Activated CD8-positive, alpha-beta memory T cell treated with anti-CD3 and anti-CD28 coated beads for 36 hours (primary cell): ENCODE measurements at regions not wholly inside any gene's neighbourhood (a gene's known extent, or its start where the extent isn't known, plus 50 kb on each side); places are given as distances from the start of the nearest gene placed in this dataset.

ENCODE experiments used
- CTCF ChIA-PET: fragments of 350-600 bp; sonication (Branson Sonifier 250); formaldehyde crosslinking; loops from one replicate; lab custom pipeline; 2021; ENCODE audit warnings: antibody characterized with exemption; lab: Charles Lee
- POLR2A ChIA-PET: fragments of 350-600 bp; sonication (Branson Sonifier 250); formaldehyde crosslinking; loops from one replicate; lab custom pipeline; 2021; ENCODE audit warnings: antibody characterized with exemption; lab: Charles Lee

DNA sequence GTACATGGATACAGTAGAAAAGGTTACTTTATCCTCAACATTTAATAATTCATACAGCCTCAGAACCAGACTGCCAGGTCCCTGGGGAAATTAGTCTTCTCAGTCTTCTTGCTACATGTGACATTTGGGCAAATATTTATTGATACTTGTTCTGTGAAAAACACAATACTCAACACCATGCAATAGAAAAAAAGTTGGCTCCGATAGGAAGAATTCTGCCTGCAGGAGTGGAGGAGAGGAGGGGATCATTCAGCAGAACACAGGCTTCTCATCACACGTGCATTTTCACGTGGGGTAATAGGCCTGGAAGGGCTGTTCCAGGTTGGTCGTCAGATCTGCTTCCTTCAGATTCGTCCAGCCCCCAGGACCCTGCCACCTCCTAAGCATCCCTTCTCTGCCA, 58.4 kb upstream of the ACKR3 start:
- ChIA-PET CTCF (interaction anchor here (4.6 kb wide), 1 partner anchor 58 kb away, joined by 45 read pairs; the partner anchor contains the start of gene ACKR3), POLR2A (no interaction called here)

DNA sequence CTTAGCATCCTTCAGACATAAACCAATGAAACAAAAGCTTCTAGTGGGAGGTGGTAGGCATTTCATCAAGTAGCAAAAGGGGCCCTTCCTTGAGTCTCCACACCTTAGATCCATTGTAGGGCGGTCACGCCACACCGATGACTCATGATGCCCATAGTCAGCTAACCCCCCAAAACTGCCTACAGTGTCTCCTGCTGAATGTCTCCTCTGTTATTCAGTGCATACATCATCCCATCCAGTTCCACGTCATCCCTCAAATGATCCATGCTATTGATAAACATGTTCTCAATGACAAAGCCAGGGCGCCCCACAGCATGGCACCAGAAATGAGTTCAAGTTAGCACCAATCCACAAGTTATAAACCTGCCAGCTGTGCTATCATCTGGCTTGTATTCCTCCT, 57.4 kb upstream of the ACKR3 start:
- ChIA-PET POLR2A (no interaction called here), CTCF (interaction anchor here (0.9 to 4.6 kb wide), 7 partner anchors 10 to 159 kb away, joined by 3 to 45 read pairs (median 6); partner anchors contain the start of gene ACKR3)

DNA sequence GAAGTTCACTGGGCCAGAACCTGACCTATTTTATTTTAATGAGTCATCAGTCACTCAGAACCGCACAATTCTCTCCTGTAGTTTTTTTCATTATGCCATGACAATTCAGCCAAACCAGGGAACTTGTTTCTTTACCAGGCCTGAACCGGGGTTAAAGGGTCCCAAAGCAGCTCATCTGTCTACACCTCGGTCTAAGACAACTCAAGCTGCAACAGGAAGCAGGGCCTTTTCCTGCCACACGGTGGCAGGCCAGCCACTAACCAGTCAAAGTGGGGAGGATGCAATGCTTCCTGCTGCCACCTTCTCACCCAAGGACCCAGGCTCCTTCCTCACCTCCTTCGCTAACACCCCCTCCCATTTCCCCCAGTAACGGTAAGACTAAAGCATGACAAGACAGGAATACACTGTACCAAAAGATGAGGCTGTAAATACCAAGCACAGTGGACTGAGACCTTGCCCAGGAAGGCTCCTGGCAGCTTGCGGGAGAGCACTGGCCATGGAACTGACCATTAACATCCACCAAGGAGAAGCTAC, 56.7 kb upstream of the ACKR3 start:
- ChIA-PET CTCF (interaction anchor here (0.9 to 4.6 kb wide), 7 partner anchors 10 to 160 kb away, joined by 3 to 45 read pairs (median 6); partner anchors contain the start of gene ACKR3), POLR2A (interaction anchor here (0.7 kb wide), 1 partner anchor 26 kb away, joined by 3 read pairs; no protein-coding TSS in a partner anchor)

DNA sequence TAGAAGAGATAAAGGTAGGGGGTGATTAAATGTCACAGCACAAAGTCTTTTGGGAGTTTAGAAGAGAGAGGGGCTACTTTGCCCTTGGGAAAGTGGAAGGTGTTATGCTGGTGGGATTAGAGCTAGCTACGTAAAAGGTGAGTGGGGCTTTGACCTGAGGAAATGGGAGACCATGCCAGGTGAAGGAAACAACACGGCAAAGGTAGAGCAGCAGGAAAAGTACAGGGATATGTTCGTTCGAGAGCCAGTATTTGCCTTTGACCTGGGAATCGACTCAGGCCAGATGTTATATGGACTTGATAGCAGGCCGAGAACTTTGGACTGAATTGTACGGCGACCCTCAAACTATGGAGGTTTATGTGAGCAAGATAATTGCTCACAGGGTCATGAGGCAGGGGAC, 55.7 kb upstream of the ACKR3 start:
- POLR2A ChIA-PET, result no interaction called here

DNA sequence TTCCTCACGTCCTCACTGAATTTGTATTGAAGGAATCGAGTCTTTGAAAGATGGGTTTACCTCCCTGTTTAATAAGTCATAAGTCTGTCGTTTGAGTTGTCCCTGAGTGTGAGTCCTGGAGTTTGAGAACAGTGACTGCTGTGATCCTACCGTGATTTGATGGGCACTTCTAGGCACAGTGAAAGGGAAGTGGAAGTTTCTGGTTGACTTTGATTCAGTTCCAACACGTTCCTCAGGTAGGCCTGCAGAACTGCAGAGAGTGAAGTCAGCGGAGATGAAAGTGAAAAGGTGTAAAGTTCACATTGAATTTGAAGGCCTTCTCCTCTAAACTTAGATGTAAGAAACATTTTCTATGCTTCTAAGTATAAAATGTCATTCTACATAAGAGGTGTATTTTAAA, 52.9 kb upstream of the ACKR3 start:
- CTCF ChIA-PET, result no interaction called here
- POLR2A ChIA-PET, result no interaction called here

More for the DNA sequence above, 55.7 kb upstream of the ACKR3 start:
- CTCF ChIA-PET, result interaction anchor here (1.8 to 4.6 kb wide), 3 partner anchors 18 to 55 kb away, joined by 6 to 45 read pairs (median 13); partner anchors contain the start of gene ACKR3

DNA sequence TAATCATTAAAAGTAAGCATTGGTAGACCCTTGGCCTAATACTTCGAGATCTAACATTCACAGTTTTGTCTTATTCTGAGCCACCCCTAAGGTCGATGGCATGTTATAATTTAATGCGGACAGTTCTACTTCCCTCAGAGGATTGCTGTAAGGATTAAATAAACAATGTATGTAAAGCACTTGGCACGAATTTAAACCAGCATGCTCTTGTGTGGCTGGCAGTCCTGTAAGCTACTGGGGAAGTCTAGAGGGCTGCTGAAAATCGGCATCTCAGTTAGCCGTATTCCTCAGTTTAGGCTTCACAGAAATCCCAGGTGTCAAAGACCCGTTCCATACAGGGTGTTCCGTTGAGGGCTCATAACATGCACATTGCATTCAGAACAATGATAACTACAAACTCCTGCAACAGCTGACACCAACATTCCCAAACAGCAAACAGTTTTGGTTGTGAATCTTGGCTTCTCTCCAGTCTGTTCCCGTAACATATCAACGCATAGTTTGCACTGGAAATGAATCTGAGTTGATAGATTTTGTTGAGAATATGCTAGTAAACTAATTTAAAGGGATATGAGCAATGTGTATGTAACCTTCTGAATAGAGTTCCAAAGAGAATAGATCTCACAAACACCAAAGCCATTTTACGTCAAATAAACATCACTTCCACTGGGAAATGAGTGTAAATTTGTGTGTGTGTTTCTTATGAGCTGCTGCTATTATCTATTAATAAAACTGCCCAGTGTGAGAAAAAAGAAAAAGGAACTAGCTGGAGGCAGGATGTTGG, 52.2 kb upstream of the ACKR3 start:
- POLR2A ChIA-PET, result no interaction called here
- CTCF ChIA-PET, result no interaction called here
